SK-N-SH treated with all-trans-retinoic acid at 6 μM for 48 hours (cell line): ENCODE measurements at regions not wholly inside any gene's neighbourhood (a gene's known extent, or its start where the extent isn't known, plus 50 kb on each side); places are given as distances from the start of the nearest gene placed in this dataset.

Experiments
- ATAC-seq: fragments of 200-7000 bp; cut with Tn5 transposase; 3 replicates; pipeline ENCODE4 v1.9.1; 2020; ENCODE audit warnings: mild to moderate bottlenecking, moderate library complexity
- ARNTL ChIP-seq: fragments of 450-650 bp; formaldehyde crosslinking; IDR thresholded peaks from 2 replicates; pipeline ENCODE4 v1.5.0; 2020; ENCODE audit warnings: low read depth, mild to moderate bottlenecking, moderate library complexity, borderline replicate concordance
- BACH2 ChIP-seq: fragments of 250-450 bp; sonication (Bioruptor Pico); IDR thresholded peaks from 2 replicates; pipeline ENCODE4 v1.9.0; 2021; ENCODE audit warnings: mild to moderate bottlenecking, borderline replicate concordance
- CREB5 ChIP-seq: fragments of 250-450 bp; sonication (Bioruptor Pico); IDR thresholded peaks from 2 replicates; pipeline ENCODE4 v1.5.1; 2020; ENCODE audit warnings: low read depth, mild to moderate bottlenecking, moderate library complexity
- CSDC2 ChIP-seq: fragments of 250-450 bp; sonication (Bioruptor Pico); IDR thresholded peaks from 2 replicates; pipeline ENCODE4 v1.5.0; 2020; ENCODE audit warnings: mild to moderate bottlenecking, moderate library complexity
- CSRNP3 ChIP-seq: fragments of 250-450 bp; sonication (Bioruptor Pico); IDR thresholded peaks from 2 replicates; pipeline ENCODE4 v1.5.1; 2021; ENCODE audit warnings: mild to moderate bottlenecking, moderate library complexity
- ESRRG ChIP-seq: fragments of 250-450 bp; sonication (Bioruptor Pico); IDR thresholded peaks from 2 replicates; pipeline ENCODE4 v1.6.1; 2021; ENCODE audit warnings: mild to moderate bottlenecking
- GLIS3 ChIP-seq: fragments of 250-450 bp; sonication (Bioruptor Pico); IDR thresholded peaks from 2 replicates; pipeline ENCODE4 v1.5.0; 2020; ENCODE audit warnings: mild to moderate bottlenecking, moderate library complexity
- ISL1 ChIP-seq: fragments of 250-450 bp; sonication (Bioruptor Pico); IDR thresholded peaks from 2 replicates; pipeline ENCODE4 v2.1.2; 2022; ENCODE audit warnings: mild to moderate bottlenecking, moderate library complexity
- OSR1 ChIP-seq: fragments of 250-450 bp; sonication (Bioruptor Pico); IDR thresholded peaks from 2 replicates; pipeline ENCODE4 v1.8.0; 2022; ENCODE audit warnings: moderate library complexity, mild to moderate bottlenecking, inconsistent platforms
- PATZ1 ChIP-seq: fragments of 250-450 bp; sonication (Bioruptor Pico); IDR thresholded peaks from 2 replicates; pipeline ENCODE4 v1.8.0; 2020; ENCODE audit warnings: mild to moderate bottlenecking, moderate library complexity, borderline replicate concordance
- POU6F1 ChIP-seq: fragments of 250-450 bp; sonication (Bioruptor Pico); IDR thresholded peaks from 2 replicates; pipeline ENCODE4 v1.8.0; 2021; ENCODE audit warnings: low read depth, mild to moderate bottlenecking, moderate library complexity, borderline replicate concordance
- PPARA ChIP-seq: fragments of 250-450 bp; sonication (Bioruptor Pico); IDR thresholded peaks from 2 replicates; pipeline ENCODE4 v1.5.0; 2020; ENCODE audit warnings: mild to moderate bottlenecking, borderline replicate concordance
- RARB ChIP-seq: fragments of 250-450 bp; sonication (Bioruptor Pico); IDR thresholded peaks from 2 replicates; pipeline ENCODE4 v1.8.0; 2021; ENCODE audit warnings: mild to moderate bottlenecking, moderate library complexity
- TCF4 ChIP-seq: fragments of 250-450 bp; sonication (Bioruptor Pico); IDR thresholded peaks from 2 replicates; pipeline ENCODE4 v1.8.0; 2021; ENCODE audit warnings: mild to moderate bottlenecking, moderate library complexity, borderline replicate concordance
- TOX ChIP-seq: fragments of 250-450 bp; sonication (Bioruptor Pico); IDR thresholded peaks from 2 replicates; pipeline ENCODE4 v1.8.0; 2021; ENCODE audit warnings: mild to moderate bottlenecking, moderate library complexity, borderline replicate concordance
- TSHZ2 ChIP-seq: fragments of 250-450 bp; sonication (Bioruptor Pico); IDR thresholded peaks from 2 replicates; pipeline ENCODE4 v1.5.0; 2020; ENCODE audit warnings: mild to moderate bottlenecking, moderate library complexity
- ZC3H10 ChIP-seq: fragments of 250-450 bp; sonication (Bioruptor Pico); IDR thresholded peaks from 2 replicates; pipeline ENCODE4 v1.5.1; 2021; ENCODE audit warnings: mild to moderate bottlenecking, moderate library complexity
- ZFP3 ChIP-seq: fragments of 250-450 bp; sonication (Bioruptor Pico); IDR thresholded peaks from 2 replicates; pipeline ENCODE4 v1.5.0; 2020; ENCODE audit warnings: mild to moderate bottlenecking, moderate library complexity
- ZFP30 ChIP-seq: fragments of 450-650 bp; formaldehyde crosslinking; IDR thresholded peaks from 2 replicates; pipeline ENCODE4 v1.5.0; 2022; ENCODE audit warnings: mild to moderate bottlenecking, moderate library complexity
- ZNF565 ChIP-seq: fragments of 450-650 bp; formaldehyde crosslinking; conservative IDR thresholded peaks from 2 replicates; pipeline ENCODE4 v1.5.0; 2020; ENCODE audit warnings: low read depth, mild to moderate bottlenecking, moderate library complexity
- ZNF70 ChIP-seq: fragments of 450-650 bp; formaldehyde crosslinking; IDR thresholded peaks from 2 replicates; pipeline ENCODE4 v1.5.0; 2020; ENCODE audit warnings: mild to moderate bottlenecking, moderate library complexity

- ATAC-seq, result no peak
- no peak for TF ChIP-seq ZNF70 (CRISPR knock-in tag)
- TF ChIP-seq ARNTL (CRISPR knock-in tag), result no peak
- TF ChIP-seq TCF4 (CRISPR knock-in tag), result no peak
- TF ChIP-seq PATZ1, result no peak
- no peak for TF ChIP-seq BACH2 (CRISPR knock-in tag)
- TF ChIP-seq CSRNP3, result no peak
- no peak for TF ChIP-seq ZNF565
- no peak for TF ChIP-seq PPARA (CRISPR knock-in tag)
- TF ChIP-seq CREB5 (CRISPR knock-in tag), result no peak
- no peak for TF ChIP-seq TSHZ2 (CRISPR knock-in tag)
- no peak for TF ChIP-seq ZFP3
- TF ChIP-seq ZC3H10 (CRISPR knock-in tag), result no peak
- no peak for TF ChIP-seq TOX (CRISPR knock-in tag)
- no peak for TF ChIP-seq ISL1 (CRISPR knock-in tag)
- TF ChIP-seq RARB (CRISPR knock-in tag), result no peak
- TF ChIP-seq OSR1, result no peak
- no peak for TF ChIP-seq CSDC2 (CRISPR knock-in tag)
- TF ChIP-seq ZFP30 (CRISPR knock-in tag), result no peak
- TF ChIP-seq ESRRG (CRISPR knock-in tag), result no peak
- TF ChIP-seq GLIS3 (CRISPR knock-in tag), result no peak
Observed at GRCh38 chr6:1503811-1504210, 105.9 kb upstream of the FOXC1 start.

GRCh38 chr6:1504465-1504864, 105.2 kb upstream of the FOXC1 start:
- TF ChIP-seq ISL1 (CRISPR knock-in tag) (no peak), ARNTL (CRISPR knock-in tag) (no peak), ZFP30 (CRISPR knock-in tag) (no peak), OSR1 (no peak), TSHZ2 (CRISPR knock-in tag) (no peak), POU6F1 (CRISPR knock-in tag) (no peak), CSDC2 (CRISPR knock-in tag) (no peak), CSRNP3 (no peak), PPARA (CRISPR knock-in tag) (no peak), CREB5 (CRISPR knock-in tag) (no peak), ZC3H10 (CRISPR knock-in tag) (no peak), TCF4 (CRISPR knock-in tag) (no peak), ZFP3 (no peak), ESRRG (CRISPR knock-in tag) (no peak)
- no peak for ATAC-seq
